ENCODE measurements at regions not wholly inside any gene's neighbourhood (a gene's known extent, or its start where the extent isn't known, plus 50 kb on each side); places are given as distances from the start of the nearest gene placed in this dataset.

GRCh38 chr14:45743884-45744283, 490.9 kb upstream of the MIS18BP1 start:
- no peaks in the 10 kb centered on the region for H3K79me2 ChIP-seq (ENCODE audit: insufficient read depth, low read length)
- no peaks in the 10 kb centered on the region for H3K27me3 ChIP-seq (ENCODE audit: insufficient read depth, low read length, poor library complexity)
- H3K4me1 ChIP-seq (ENCODE audit: insufficient read depth, low read length): no peaks in the 10 kb centered on the region
- TF ChIP-seq CTCF (IDR thresholded peaks at IDR 0.05; ENCODE audit: borderline replicate concordance, extremely low read depth, low read length, poor library complexity, severe bottlenecking) (no peak), EZH2 (IDR thresholded peaks at IDR 0.05; ENCODE audit: borderline replicate concordance, low read depth, low read length, severe bottlenecking) (no peak)
- H2AFZ ChIP-seq (ENCODE audit: low read depth, low read length): no peak overlapping the region
- no peaks in the 10 kb centered on the region for H3K36me3 ChIP-seq (ENCODE audit: insufficient read depth, low read length)
- ATAC-seq (ENCODE audit: insufficient read depth, low read depth): no peak
- DNase-seq: no peak
- H3K4me3 ChIP-seq (ENCODE audit: low read depth in 1 of 2, low read length in 2 of 2): no peak overlapping the region
- H3K9me3 ChIP-seq (ENCODE audit: insufficient read depth, low read length, severe bottlenecking): no peaks in the 10 kb centered on the region
- H3K9ac ChIP-seq (ENCODE audit: low read depth, low read length): no peak overlapping the region
- H3K4me2 ChIP-seq (ENCODE audit: insufficient read depth, low read length): no peak overlapping the region
- H3K27ac ChIP-seq (ENCODE audit: low read length): no peak overlapping the region
- H4K20me1 ChIP-seq (ENCODE audit: insufficient read depth, low read length): no peaks in the 10 kb centered on the region

- no peak overlapping the region for H3K4me3 ChIP-seq (ENCODE audit: low read depth in 1 of 2, low read length in 2 of 2)
- no peaks in the 10 kb centered on the region for H3K79me2 ChIP-seq (ENCODE audit: insufficient read depth, low read length)
- no peak for DNase-seq
- no peak overlapping the region for H2AFZ ChIP-seq (ENCODE audit: low read depth, low read length)
- no peaks in the 10 kb centered on the region for H3K36me3 ChIP-seq (ENCODE audit: insufficient read depth, low read length)
- no peaks in the 10 kb centered on the region for H3K27me3 ChIP-seq (ENCODE audit: insufficient read depth, low read length, poor library complexity)
- no peak overlapping the region for H3K4me2 ChIP-seq (ENCODE audit: insufficient read depth, low read length)
- H4K20me1 ChIP-seq (ENCODE audit: insufficient read depth, low read length): no peaks in the 10 kb centered on the region
- no peaks in the 10 kb centered on the region for H3K4me1 ChIP-seq (ENCODE audit: insufficient read depth, low read length)
- no peaks in the 10 kb centered on the region for H3K9me3 ChIP-seq (ENCODE audit: insufficient read depth, low read length, severe bottlenecking)
- H3K27ac ChIP-seq (ENCODE audit: low read length): no peak overlapping the region
- ATAC-seq (ENCODE audit: insufficient read depth, low read depth): no peak
- no peak for TF ChIP-seq CTCF (IDR thresholded peaks at IDR 0.05; ENCODE audit: borderline replicate concordance, extremely low read depth, low read length, poor library complexity, severe bottlenecking)
- no peak for TF ChIP-seq EZH2 (IDR thresholded peaks at IDR 0.05; ENCODE audit: borderline replicate concordance, low read depth, low read length, severe bottlenecking)
- H3K9ac ChIP-seq (ENCODE audit: low read depth, low read length): no peak overlapping the region
These were observed 489.2 kb upstream of the MIS18BP1 start for GRCh38 chr14:45742187-45742586.

- H3K27ac ChIP-seq (ENCODE audit: low read length): no peak overlapping the region
- no peaks in the 10 kb centered on the region for H3K4me1 ChIP-seq (ENCODE audit: insufficient read depth, low read length)
- no peak overlapping the region for H3K4me3 ChIP-seq (ENCODE audit: low read depth in 1 of 2, low read length in 2 of 2)
- DNase-seq (no peak), ATAC-seq (ENCODE audit: insufficient read depth, low read depth) (no peak)
- no peak overlapping the region for H3K9ac ChIP-seq (ENCODE audit: low read depth, low read length)
- H3K79me2 ChIP-seq (ENCODE audit: insufficient read depth, low read length): no peaks in the 10 kb centered on the region
- TF ChIP-seq EZH2 (IDR thresholded peaks at IDR 0.05; ENCODE audit: borderline replicate concordance, low read depth, low read length, severe bottlenecking) (no peak), CTCF (IDR thresholded peaks at IDR 0.05; ENCODE audit: borderline replicate concordance, extremely low read depth, low read length, poor library complexity, severe bottlenecking) (no peak)
- no peak overlapping the region for H2AFZ ChIP-seq (ENCODE audit: low read depth, low read length)
- no peaks in the 10 kb centered on the region for H4K20me1 ChIP-seq (ENCODE audit: insufficient read depth, low read length)
- H3K27me3 ChIP-seq (ENCODE audit: insufficient read depth, low read length, poor library complexity): no peaks in the 10 kb centered on the region
- H3K9me3 ChIP-seq (ENCODE audit: insufficient read depth, low read length, severe bottlenecking): no peaks in the 10 kb centered on the region
- no peaks in the 10 kb centered on the region for H3K36me3 ChIP-seq (ENCODE audit: insufficient read depth, low read length)
- H3K4me2 ChIP-seq (ENCODE audit: insufficient read depth, low read length): no peak overlapping the region
These were observed 475.6 kb upstream of the MIS18BP1 start for GRCh38 chr14:45728434-45729225.
